Fibroblast of lung (primary cell): ENCODE measurements at regions not wholly inside any gene's neighbourhood (a gene's known extent, or its start where the extent isn't known, plus 50 kb on each side); places are given as distances from the start of the nearest gene placed in this dataset.

Source experiments
- DNase-seq, 2 donors: peaks; one replicate each; pipeline versions ENCODE4 v3.0.0 to v3.0.0-alpha.2; 2010; ENCODE audit warnings: low read depth in 2 of 2
- H2AFZ ChIP-seq: 2 replicates; pipeline ENCODE4 v1.5.1; 2012; ENCODE audit warnings: low read length, control low read depth, inconsistent platforms
- H3K27ac ChIP-seq: 2 replicates; pipeline ENCODE4 v1.5.1; 2011; ENCODE audit warnings: low read length, control low read depth; ENCODE audit not compliant: insufficient read depth
- H3K27me3 ChIP-seq: 2 replicates; pipeline ENCODE4 v1.5.1; 2011; ENCODE audit warnings: mild to moderate bottlenecking, low read length; ENCODE audit not compliant: control insufficient read depth, insufficient read depth
- H3K36me3 ChIP-seq: 2 replicates; pipeline ENCODE4 v1.5.1; 2011; ENCODE audit warnings: low read length; ENCODE audit not compliant: control insufficient read depth, insufficient read depth
- H3K4me1 ChIP-seq: 2 replicates; pipeline ENCODE4 v1.5.1; 2011; ENCODE audit warnings: low read length; ENCODE audit not compliant: control insufficient read depth, insufficient read depth; ENCODE audit errors: extremely low read depth
- H3K4me2 ChIP-seq: 2 replicates; pipeline ENCODE4 v1.5.1; 2011; ENCODE audit warnings: low read length, control low read depth; ENCODE audit not compliant: insufficient read depth; ENCODE audit errors: extremely low read depth
- H3K4me3 ChIP-seq, 4 experiments: fragments of 200-600 bp in 1 of 4; sonication (generic) in 1 of 4; replicated peaks in 1 of 4; 2 replicates each; pipeline ENCODE4 v1.5.1; 2011 to 2016; ENCODE audit warnings: low read length in 4 of 4, low read depth in 3 of 4, mild to moderate bottlenecking in 3 of 4, control low read depth in 2 of 4, inconsistent platforms in 1 of 4, mixed read lengths in 1 of 4; ENCODE audit not compliant: insufficient read depth in 1 of 4; ENCODE audit errors: control extremely low read depth in 1 of 4
- H3K79me2 ChIP-seq: 2 replicates; pipeline ENCODE4 v1.5.1; 2012; ENCODE audit warnings: mild to moderate bottlenecking, low read length, inconsistent platforms; ENCODE audit not compliant: control insufficient read depth, insufficient read depth
- H3K9ac ChIP-seq: 2 replicates; pipeline ENCODE4 v1.5.1; 2011; ENCODE audit warnings: mild to moderate bottlenecking, low read length, control low read depth; ENCODE audit not compliant: insufficient read depth
- H3K9me3 ChIP-seq: 2 replicates; pipeline ENCODE4 v1.5.1; 2012; ENCODE audit warnings: low read depth, low read length; ENCODE audit not compliant: control insufficient read depth, insufficient read depth
- H4K20me1 ChIP-seq: 2 replicates; pipeline ENCODE4 v1.5.1; 2011; ENCODE audit warnings: low read length; ENCODE audit not compliant: control insufficient read depth, insufficient read depth; ENCODE audit errors: extremely low read depth
- EZH2 ChIP-seq: IDR thresholded peaks from 2 replicates; pipeline ENCODE4 v1.5.1; 2012; ENCODE audit warnings: low read length, control low read depth, mild to moderate bottlenecking; ENCODE audit errors: missing control alignments
- TF ChIP-seq, protein P1 (sequence below), 2 donors: IDR thresholded peaks in 1 of 2; conservative IDR thresholded peaks in 1 of 2; 1 replicate in 1 of 2; 2 replicates in 1 of 2; pipeline ENCODE4 v1.5.1; 2011 to 2012; ENCODE audit warnings: low read length in 2 of 2, control low read depth in 1 of 2, inconsistent platforms in 1 of 2, low read depth in 1 of 2, mild to moderate bottlenecking in 1 of 2

DNA sequence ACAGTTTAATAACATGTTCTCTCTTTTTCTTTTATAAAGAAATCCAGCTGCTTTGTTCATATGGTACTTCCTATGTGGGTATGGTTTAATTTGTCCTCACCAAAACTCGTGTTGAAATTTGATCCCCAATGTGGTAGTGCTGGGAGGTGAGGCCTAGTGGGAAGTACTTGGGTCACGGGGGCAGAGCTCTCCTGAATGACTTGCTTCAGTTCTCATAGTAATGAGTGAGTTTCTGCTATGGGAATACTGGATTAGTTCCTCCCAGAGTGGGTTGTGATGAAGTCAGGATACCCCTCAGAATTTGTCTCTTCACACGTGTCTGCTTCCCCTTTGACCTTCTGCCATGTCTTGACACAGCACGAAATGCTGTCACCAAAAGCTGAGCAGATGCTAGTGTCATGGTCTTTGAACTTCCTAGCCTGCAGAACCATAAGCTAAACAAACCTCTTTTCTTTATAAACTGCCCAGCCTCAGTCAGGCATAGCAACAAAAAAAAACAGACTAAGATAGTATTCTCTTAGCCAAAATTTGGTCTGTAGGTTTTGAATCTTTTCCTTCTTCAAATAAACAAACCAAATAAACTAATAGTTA lies 87.8 kb upstream of the HS3ST5 start:
- no peaks in the 10 kb centered on the region for H3K4me1 ChIP-seq
- DNase-seq = no peak
- H2AFZ ChIP-seq = no peak overlapping the region
- H3K4me3 ChIP-seq = no peak overlapping the region
- no peaks in the 10 kb centered on the region for H3K27me3 ChIP-seq
- no peaks in the 10 kb centered on the region for H3K36me3 ChIP-seq
- H3K79me2 ChIP-seq = no peaks in the 10 kb centered on the region
- no peak overlapping the region for H3K4me2 ChIP-seq
- no peaks in the 10 kb centered on the region for H4K20me1 ChIP-seq
- no peak for TF ChIP-seq EZH2
- TF ChIP-seq, protein P1, sequence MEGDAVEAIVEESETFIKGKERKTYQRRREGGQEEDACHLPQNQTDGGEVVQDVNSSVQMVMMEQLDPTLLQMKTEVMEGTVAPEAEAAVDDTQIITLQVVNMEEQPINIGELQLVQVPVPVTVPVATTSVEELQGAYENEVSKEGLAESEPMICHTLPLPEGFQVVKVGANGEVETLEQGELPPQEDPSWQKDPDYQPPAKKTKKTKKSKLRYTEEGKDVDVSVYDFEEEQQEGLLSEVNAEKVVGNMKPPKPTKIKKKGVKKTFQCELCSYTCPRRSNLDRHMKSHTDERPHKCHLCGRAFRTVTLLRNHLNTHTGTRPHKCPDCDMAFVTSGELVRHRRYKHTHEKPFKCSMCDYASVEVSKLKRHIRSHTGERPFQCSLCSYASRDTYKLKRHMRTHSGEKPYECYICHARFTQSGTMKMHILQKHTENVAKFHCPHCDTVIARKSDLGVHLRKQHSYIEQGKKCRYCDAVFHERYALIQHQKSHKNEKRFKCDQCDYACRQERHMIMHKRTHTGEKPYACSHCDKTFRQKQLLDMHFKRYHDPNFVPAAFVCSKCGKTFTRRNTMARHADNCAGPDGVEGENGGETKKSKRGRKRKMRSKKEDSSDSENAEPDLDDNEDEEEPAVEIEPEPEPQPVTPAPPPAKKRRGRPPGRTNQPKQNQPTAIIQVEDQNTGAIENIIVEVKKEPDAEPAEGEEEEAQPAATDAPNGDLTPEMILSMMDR (conservative IDR thresholded peaks at IDR 0.05 in 1 of 2, IDR thresholded peaks at IDR 0.05 in 1 of 2; ENCODE audit: low read depth in 1 of 2, low read length in 2 of 2) = no peak
- no peak overlapping the region for H3K27ac ChIP-seq
- H3K9me3 ChIP-seq = no peaks in the 10 kb centered on the region
- no peak overlapping the region for H3K9ac ChIP-seq

DNA sequence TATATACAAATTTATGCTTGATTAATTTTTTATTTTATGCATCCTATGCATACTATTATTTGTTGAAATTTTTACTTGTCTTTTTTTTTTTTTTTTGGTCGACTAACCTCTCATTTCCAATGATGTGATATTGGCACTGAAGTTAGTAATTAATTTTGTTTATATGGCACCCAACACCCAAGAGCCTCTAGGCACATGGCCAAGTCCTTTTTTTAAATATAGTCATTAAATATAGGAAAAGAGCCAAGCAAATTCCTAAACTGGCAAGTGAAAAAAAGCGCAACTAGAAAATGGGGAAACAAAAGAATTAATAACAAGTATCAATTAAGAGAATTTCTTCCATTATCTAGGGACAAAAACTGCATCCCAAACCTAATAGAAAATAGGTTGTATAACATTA lies 85.5 kb upstream of the HS3ST5 start:
- TF ChIP-seq, protein P1 (conservative IDR thresholded peaks at IDR 0.05 in 1 of 2, IDR thresholded peaks at IDR 0.05 in 1 of 2; ENCODE audit: low read depth in 1 of 2, low read length in 2 of 2) = no peak
- TF ChIP-seq EZH2 = no peak
- no peak for DNase-seq

DNA sequence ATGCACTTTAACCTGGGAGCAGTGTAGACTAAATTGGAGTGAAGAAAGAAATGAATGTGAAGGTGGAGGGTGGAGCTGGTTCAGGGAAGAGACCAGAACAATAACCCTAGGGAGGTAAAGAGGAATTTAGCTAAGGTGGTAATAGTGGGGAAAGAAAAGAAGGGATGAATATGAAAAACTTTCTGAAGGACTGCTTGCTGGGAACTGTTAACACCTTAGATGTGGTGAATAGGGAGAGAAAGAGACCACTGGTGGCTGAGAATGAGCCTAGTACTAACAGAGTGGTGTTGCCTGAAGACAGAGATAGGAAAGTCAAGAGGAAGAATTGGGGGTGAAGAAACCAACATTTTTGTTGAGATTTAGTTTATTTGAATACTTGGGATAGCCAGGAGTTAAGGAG lies 78.4 kb upstream of the HS3ST5 start:
- Histone ChIP-seq H3K9me3 (no peaks in the 10 kb centered on the region), H3K4me2 (no peak overlapping the region), H3K79me2 (no peaks in the 10 kb centered on the region), H4K20me1 (no peaks in the 10 kb centered on the region), H3K4me3 (no peak overlapping the region), H3K9ac (no peak overlapping the region), H3K27ac (no peak overlapping the region), H3K27me3 (no peaks in the 10 kb centered on the region), H3K36me3 (no peaks in the 10 kb centered on the region), H3K4me1 (no peaks in the 10 kb centered on the region), H2AFZ (no peak overlapping the region)
- DNase-seq = no peak
- TF ChIP-seq, protein P1 (conservative IDR thresholded peaks at IDR 0.05 in 1 of 2, IDR thresholded peaks at IDR 0.05 in 1 of 2; ENCODE audit: low read depth in 1 of 2, low read length in 2 of 2) = no peak
- TF ChIP-seq EZH2 = no peak

More for the DNA sequence above, 85.5 kb upstream of the HS3ST5 start:
- H4K20me1 ChIP-seq = no peaks in the 10 kb centered on the region
- H3K27ac ChIP-seq = no peak overlapping the region
- H3K9me3 ChIP-seq = no peaks in the 10 kb centered on the region
- no peak overlapping the region for H3K4me3 ChIP-seq
- H3K27me3 ChIP-seq = no peaks in the 10 kb centered on the region
- no peak overlapping the region for H3K4me2 ChIP-seq
- H2AFZ ChIP-seq = no peak overlapping the region
- H3K4me1 ChIP-seq = no peaks in the 10 kb centered on the region
- no peaks in the 10 kb centered on the region for H3K79me2 ChIP-seq
- no peak overlapping the region for H3K9ac ChIP-seq
- no peaks in the 10 kb centered on the region for H3K36me3 ChIP-seq
